SU-DHL-6 (cell line): ENCODE measurements at regions not wholly inside any gene's neighbourhood (a gene's known extent, or its start where the extent isn't known, plus 50 kb on each side); places are given as distances from the start of the nearest gene placed in this dataset.

Experiments used
- EZH2phosphoT487 ChIP-seq: fragments of 200-600 bp; sonication (generic), shearing (Covaris generic); conservative IDR thresholded peaks from 2 replicates; pipeline ENCODE4 v1.6.1; 2018; ENCODE audit warnings: mild to moderate bottlenecking, antibody characterized with exemption, low read length, moderate library complexity, mixed read lengths
- TF ChIP-seq, protein P1 (sequence below): fragments of 200-600 bp; sonication (generic); IDR thresholded peaks from one replicate; pipeline ENCODE4 v1.5.1; 2017; ENCODE audit warnings: antibody characterized with exemption, mild to moderate bottlenecking, low read length, moderate library complexity; ENCODE audit not compliant: insufficient read depth, poor library complexity, severe bottlenecking

DNA sequence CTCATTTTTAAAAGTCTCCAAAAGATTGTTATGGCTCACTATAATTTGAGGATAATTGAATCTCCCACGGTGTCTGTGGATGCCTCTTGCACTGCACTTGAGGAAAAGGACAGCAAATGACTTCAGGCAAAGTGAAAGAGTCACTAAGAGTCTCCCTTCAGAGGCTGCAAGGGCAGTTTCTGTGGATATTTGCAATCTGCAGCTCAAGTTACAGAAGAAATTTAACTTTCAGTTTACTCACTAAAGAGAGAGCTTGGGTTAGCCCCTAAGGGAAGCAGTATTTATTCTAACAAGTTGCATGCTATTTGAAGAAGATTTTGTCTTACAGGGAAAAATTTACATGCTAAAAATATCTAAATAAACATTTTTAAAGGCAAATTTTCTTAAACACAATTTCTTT lies 912.0 kb upstream of the TENM3 start:
- TF ChIP-seq, protein P1, sequence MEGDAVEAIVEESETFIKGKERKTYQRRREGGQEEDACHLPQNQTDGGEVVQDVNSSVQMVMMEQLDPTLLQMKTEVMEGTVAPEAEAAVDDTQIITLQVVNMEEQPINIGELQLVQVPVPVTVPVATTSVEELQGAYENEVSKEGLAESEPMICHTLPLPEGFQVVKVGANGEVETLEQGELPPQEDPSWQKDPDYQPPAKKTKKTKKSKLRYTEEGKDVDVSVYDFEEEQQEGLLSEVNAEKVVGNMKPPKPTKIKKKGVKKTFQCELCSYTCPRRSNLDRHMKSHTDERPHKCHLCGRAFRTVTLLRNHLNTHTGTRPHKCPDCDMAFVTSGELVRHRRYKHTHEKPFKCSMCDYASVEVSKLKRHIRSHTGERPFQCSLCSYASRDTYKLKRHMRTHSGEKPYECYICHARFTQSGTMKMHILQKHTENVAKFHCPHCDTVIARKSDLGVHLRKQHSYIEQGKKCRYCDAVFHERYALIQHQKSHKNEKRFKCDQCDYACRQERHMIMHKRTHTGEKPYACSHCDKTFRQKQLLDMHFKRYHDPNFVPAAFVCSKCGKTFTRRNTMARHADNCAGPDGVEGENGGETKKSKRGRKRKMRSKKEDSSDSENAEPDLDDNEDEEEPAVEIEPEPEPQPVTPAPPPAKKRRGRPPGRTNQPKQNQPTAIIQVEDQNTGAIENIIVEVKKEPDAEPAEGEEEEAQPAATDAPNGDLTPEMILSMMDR = no peak
- TF ChIP-seq EZH2phosphoT487 = no peak
